ENCODE measurements at regions not wholly inside any gene's neighbourhood (a gene's known extent, or its start where the extent isn't known, plus 50 kb on each side); places are given as distances from the start of the nearest gene placed in this dataset.

DNA sequence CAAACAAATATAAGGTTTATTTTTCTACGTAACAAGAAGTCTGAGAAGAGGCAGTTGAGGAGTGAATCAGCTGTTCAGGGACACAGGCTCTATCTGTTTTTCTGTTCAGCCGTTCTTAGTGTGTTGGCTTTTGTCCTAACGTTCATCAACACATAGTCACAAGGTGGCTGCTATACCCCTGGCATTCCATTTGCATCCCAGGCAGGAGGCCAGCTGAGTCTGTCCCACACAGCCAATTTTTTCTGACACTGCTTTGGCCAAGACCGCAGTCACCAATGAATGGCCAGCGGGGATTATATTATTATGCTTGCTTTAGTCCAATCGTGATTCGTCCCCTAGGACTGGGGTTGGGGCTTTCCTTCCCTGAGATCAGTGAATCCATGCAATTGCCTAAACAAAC, 143.4 kb upstream of the CHST15 start:
- no peak for DNase-seq
- H3K27ac ChIP-seq, result no peak overlapping the region
- TF ChIP-seq, protein P1, sequence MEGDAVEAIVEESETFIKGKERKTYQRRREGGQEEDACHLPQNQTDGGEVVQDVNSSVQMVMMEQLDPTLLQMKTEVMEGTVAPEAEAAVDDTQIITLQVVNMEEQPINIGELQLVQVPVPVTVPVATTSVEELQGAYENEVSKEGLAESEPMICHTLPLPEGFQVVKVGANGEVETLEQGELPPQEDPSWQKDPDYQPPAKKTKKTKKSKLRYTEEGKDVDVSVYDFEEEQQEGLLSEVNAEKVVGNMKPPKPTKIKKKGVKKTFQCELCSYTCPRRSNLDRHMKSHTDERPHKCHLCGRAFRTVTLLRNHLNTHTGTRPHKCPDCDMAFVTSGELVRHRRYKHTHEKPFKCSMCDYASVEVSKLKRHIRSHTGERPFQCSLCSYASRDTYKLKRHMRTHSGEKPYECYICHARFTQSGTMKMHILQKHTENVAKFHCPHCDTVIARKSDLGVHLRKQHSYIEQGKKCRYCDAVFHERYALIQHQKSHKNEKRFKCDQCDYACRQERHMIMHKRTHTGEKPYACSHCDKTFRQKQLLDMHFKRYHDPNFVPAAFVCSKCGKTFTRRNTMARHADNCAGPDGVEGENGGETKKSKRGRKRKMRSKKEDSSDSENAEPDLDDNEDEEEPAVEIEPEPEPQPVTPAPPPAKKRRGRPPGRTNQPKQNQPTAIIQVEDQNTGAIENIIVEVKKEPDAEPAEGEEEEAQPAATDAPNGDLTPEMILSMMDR (IDR thresholded peaks at IDR 0.05; ENCODE audit: low read depth, low read length), result no peak
- H3K27me3 ChIP-seq (ENCODE audit: insufficient read depth, low read depth, severe bottlenecking), result no peaks in the 10 kb centered on the region
- H3K36me3 ChIP-seq, result no peaks in the 10 kb centered on the region
- H3K4me3 ChIP-seq (ENCODE audit: low read depth, low read length), result no peak overlapping the region
- H3K9me3 ChIP-seq (ENCODE audit: severe bottlenecking), result no peaks in the 10 kb centered on the region

DNA sequence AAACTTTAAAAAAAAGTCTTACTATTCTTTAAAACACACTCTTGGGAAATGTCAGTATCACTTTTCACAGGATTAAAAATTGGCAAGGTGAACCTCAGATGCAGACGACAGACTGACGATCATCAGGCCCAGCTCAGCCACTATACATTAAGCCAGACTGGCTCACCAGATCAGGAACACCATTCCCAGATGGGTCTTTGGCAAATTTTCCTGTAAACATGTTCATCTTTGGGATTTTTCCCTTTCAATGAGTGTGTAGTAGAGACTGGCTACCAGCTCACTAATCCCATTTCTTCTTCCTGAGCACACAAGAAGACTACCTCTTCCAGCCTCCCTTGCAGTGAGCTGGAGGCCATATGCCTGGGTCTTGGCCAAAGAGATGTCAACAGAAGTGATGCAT, 142.7 kb upstream of the CHST15 start:
- Histone ChIP-seq H3K27me3 (ENCODE audit: insufficient read depth, low read depth, severe bottlenecking) (no peaks in the 10 kb centered on the region), H3K36me3 (no peaks in the 10 kb centered on the region), H3K4me3 (ENCODE audit: low read depth, low read length) (no peak overlapping the region), H3K27ac (no peak overlapping the region), H3K9me3 (ENCODE audit: severe bottlenecking) (no peaks in the 10 kb centered on the region)
- TF ChIP-seq, protein P1 (IDR thresholded peaks at IDR 0.05; ENCODE audit: low read depth, low read length), result no peak
- DNase-seq, result no peak

- H3K4me3 ChIP-seq (ENCODE audit: low read depth, low read length), result no peak overlapping the region
- DNase-seq, result no peak
- no peaks in the 10 kb centered on the region for H3K36me3 ChIP-seq
- H3K27me3 ChIP-seq (ENCODE audit: insufficient read depth, low read depth, severe bottlenecking), result no peaks in the 10 kb centered on the region
- no peak overlapping the region for H3K27ac ChIP-seq
- H3K9me3 ChIP-seq (ENCODE audit: severe bottlenecking), result no peaks in the 10 kb centered on the region
- TF ChIP-seq, protein P1 (IDR thresholded peaks at IDR 0.05; ENCODE audit: low read depth, low read length), result no peak
These were observed 141.8 kb upstream of the CHST15 start for GRCh38 chr10:124235232-124235631.

GRCh38 chr10:124233546-124234138, 140.2 kb upstream of the CHST15 start:
- Histone ChIP-seq H3K9me3 (ENCODE audit: severe bottlenecking) (no peaks in the 10 kb centered on the region), H3K27ac (no peak overlapping the region), H3K4me3 (ENCODE audit: low read depth, low read length) (no peak overlapping the region), H3K27me3 (ENCODE audit: insufficient read depth, low read depth, severe bottlenecking) (no peaks in the 10 kb centered on the region), H3K36me3 (no peaks in the 10 kb centered on the region)
- no peak for DNase-seq
- TF ChIP-seq, protein P1 (IDR thresholded peaks at IDR 0.05; ENCODE audit: low read depth, low read length), result no peak

GRCh38 chr10:124232686-124233545, 139.5 kb upstream of the CHST15 start:
- no peaks in the 10 kb centered on the region for H3K9me3 ChIP-seq (ENCODE audit: severe bottlenecking)
- no peak overlapping the region for H3K27ac ChIP-seq
- TF ChIP-seq, protein P1 (IDR thresholded peaks at IDR 0.05; ENCODE audit: low read depth, low read length), result no peak
- no peaks in the 10 kb centered on the region for H3K27me3 ChIP-seq (ENCODE audit: insufficient read depth, low read depth, severe bottlenecking)
- no peak for DNase-seq
- no peak overlapping the region for H3K4me3 ChIP-seq (ENCODE audit: low read depth, low read length)
- H3K36me3 ChIP-seq, result no peaks in the 10 kb centered on the region
